Spleen (tissue), 11 donors: ENCODE measurements at regions not wholly inside any gene's neighbourhood (a gene's known extent, or its start where the extent isn't known, plus 50 kb on each side); places are given as distances from the start of the nearest gene placed in this dataset.

Source experiments
- DNase-seq: peaks from one replicate; pipeline ENCODE4 v3.0.0-alpha.2; 2020
- H3K27ac ChIP-seq, 8 donors: fragments of 200-600 bp; sonication (generic) in 7 of 8; 1 replicate in 4 of 8; 2 replicates in 4 of 8; pipeline versions ENCODE4 v1.5.0 to v1.8.0; 2016 to 2021; ENCODE audit warnings: inconsistent platforms in 4 of 8, mild to moderate bottlenecking in 4 of 8, moderate library complexity in 1 of 8
- H3K27me3 ChIP-seq, 7 donors: fragments of 200-600 bp; sonication (generic) in 6 of 7; replicated peaks in 1 of 7; 1 replicate in 4 of 7; 2 replicates in 3 of 7; pipeline versions ENCODE4 v1.5.0 to v1.8.0; 2016 to 2021; ENCODE audit warnings: inconsistent platforms in 3 of 7, mild to moderate bottlenecking in 1 of 7
- H3K36me3 ChIP-seq, 6 donors: fragments of 200-600 bp; sonication (generic) in 5 of 6; 1 replicate in 4 of 6; 2 replicates in 2 of 6; pipeline versions ENCODE4 v1.5.0 to v1.8.0; 2016 to 2021; ENCODE audit warnings: inconsistent platforms in 2 of 6
- H3K4me1 ChIP-seq, 6 donors: fragments of 200-600 bp; sonication (generic) in 5 of 6; 1 replicate in 3 of 6; 2 replicates in 3 of 6; pipeline versions ENCODE4 v1.5.0 to v1.8.0; 2016 to 2021; ENCODE audit warnings: inconsistent platforms in 3 of 6
- H3K4me3 ChIP-seq, 8 donors: fragments of 200-600 bp; sonication (generic) in 7 of 8; 1 replicate in 4 of 8; 2 replicates in 4 of 8; pipeline versions ENCODE4 v1.5.0 to v1.8.0; 2016 to 2021; ENCODE audit warnings: inconsistent platforms in 4 of 8, mild to moderate bottlenecking in 4 of 8, moderate library complexity in 2 of 8
- H3K9me3 ChIP-seq, 8 donors: fragments of 200-600 bp; sonication (generic) in 7 of 8; 1 replicate in 4 of 8; 2 replicates in 4 of 8; pipeline versions ENCODE4 v1.5.0 to v1.8.0; 2016 to 2021; ENCODE audit warnings: inconsistent platforms in 4 of 8
- POLR2A ChIP-seq, 3 donors: fragments of 450-650 bp; IDR thresholded peaks; one replicate each; pipeline ENCODE4 v1.5.1; 2017; ENCODE audit warnings: antibody characterized with exemption in 3 of 3, mild to moderate bottlenecking in 1 of 3
- POLR2AphosphoS5 ChIP-seq, 3 donors: sonication (generic); formaldehyde crosslinking; IDR thresholded peaks; one replicate each; pipeline ENCODE4 v1.5.1; 2017; ENCODE audit warnings: antibody characterized with exemption in 3 of 3
- WGBS, 5 donors: extraction: QIAGEN DNeasy Blood & Tissue Kit in 3 of 5; methylation state at CpG; one replicate each; pipeline versions ENCODE4 v1.1.5 to v1.1.7; 2013 to 2018; 5-methylcytosine and 5-hydroxymethylcytosine counted together
- intact Hi-C: fragments of 100-400 bp; cut with DNase I; formaldehyde crosslinking; loops from one replicate; pipeline ENCODE4 v1.15.0; 2023; ENCODE audit warnings: low total_unique reads
- TF ChIP-seq, protein P1 (sequence below), 11 experiments: fragments of 200-600 bp in 7 of 11; fragments of 450-650 bp in 4 of 11; sonication (generic) in 4 of 11; IDR thresholded peaks in 8 of 11; conservative IDR thresholded peaks in 3 of 11; 1 replicate in 7 of 11; 2 replicates in 4 of 11; pipeline versions ENCODE4 v1.4.0 to v1.8.0; 2016 to 2021; ENCODE audit warnings: antibody characterized with exemption in 11 of 11, inconsistent platforms in 4 of 11, mild to moderate bottlenecking in 1 of 11
- donor health status: healthy with polysubstance abuse.
- donor health status: DM: no; HTN: no; CAD: no; lungs with moderate emphysema.
- donor health status: DM: no; HTN: no; CAD: no.
- donor health status: Bipolar disorder and iron deficiency.
- donor health status: healthy.
- donor health status: DM: no; HTN: no; CAD: no.
- donor health status: DM: yes; HTN: yes; CAD: no.

DNA sequence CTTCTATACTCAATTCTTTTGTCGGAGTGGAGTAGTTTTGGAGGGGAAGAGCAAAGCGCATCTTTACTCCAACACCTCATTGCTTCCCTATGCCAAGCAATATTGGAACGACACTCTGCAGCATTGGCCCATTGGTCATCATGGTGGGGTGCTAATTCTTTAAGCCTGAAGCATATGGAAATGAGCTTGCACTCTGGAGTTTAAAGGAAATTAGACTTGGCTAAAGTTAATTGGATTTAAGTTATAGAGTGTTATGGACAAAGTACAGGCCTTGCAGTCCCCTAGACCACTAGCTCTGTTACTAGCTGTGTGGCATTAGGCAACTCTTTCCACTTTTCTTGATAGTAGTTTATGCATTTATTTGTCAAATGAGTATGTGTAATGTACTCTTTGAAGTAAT lies 568.3 kb upstream of the TENM4 start:
- no peak for DNase-seq
- no peaks in the 10 kb centered on the region for H3K27me3 ChIP-seq
- intact Hi-C loops, result no loop called here
- 84 to 97% (median 91%) methylated on average over 3 of the region's 3 CpGs for WGBS, 5 donors
- H3K9me3 ChIP-seq, result peaks cover 0 to 8% (median 0%) of the 10 kb centered on the region in 8 donors
- no peak overlapping the region for H3K27ac ChIP-seq
- no peak overlapping the region for H3K4me3 ChIP-seq
- TF ChIP-seq, protein P1, sequence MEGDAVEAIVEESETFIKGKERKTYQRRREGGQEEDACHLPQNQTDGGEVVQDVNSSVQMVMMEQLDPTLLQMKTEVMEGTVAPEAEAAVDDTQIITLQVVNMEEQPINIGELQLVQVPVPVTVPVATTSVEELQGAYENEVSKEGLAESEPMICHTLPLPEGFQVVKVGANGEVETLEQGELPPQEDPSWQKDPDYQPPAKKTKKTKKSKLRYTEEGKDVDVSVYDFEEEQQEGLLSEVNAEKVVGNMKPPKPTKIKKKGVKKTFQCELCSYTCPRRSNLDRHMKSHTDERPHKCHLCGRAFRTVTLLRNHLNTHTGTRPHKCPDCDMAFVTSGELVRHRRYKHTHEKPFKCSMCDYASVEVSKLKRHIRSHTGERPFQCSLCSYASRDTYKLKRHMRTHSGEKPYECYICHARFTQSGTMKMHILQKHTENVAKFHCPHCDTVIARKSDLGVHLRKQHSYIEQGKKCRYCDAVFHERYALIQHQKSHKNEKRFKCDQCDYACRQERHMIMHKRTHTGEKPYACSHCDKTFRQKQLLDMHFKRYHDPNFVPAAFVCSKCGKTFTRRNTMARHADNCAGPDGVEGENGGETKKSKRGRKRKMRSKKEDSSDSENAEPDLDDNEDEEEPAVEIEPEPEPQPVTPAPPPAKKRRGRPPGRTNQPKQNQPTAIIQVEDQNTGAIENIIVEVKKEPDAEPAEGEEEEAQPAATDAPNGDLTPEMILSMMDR (IDR thresholded peaks at IDR 0.05 in 8 of 11, conservative IDR thresholded peaks at IDR 0.05 in 3 of 11), result no peak
- TF ChIP-seq POLR2AphosphoS5 (IDR thresholded peaks at IDR 0.05), result no peak
- H3K36me3 ChIP-seq, result no peaks in the 10 kb centered on the region
- no peaks in the 10 kb centered on the region for H3K4me1 ChIP-seq

DNA sequence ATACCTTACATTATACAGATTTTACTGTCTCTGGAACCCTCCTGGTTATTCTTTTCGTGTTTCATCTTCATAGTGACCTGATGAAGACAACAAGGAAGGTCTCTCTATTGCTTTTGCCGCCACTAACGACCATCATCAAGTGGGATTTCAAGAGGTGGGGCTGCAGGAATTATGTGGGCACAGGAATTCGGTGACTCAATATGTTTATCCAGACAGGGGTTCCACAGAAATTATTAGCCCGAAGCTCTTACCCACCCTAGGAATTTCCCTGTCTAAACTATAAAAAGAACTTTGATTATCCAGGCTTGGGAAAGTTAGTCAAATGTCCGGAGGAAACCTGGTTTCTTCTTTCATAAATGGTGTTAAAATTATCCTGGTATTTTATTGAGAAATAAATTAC lies 566.8 kb upstream of the TENM4 start:
- WGBS, 5 donors, result 63 to 79% (median 74%) methylated on average over 6 of the region's 6 CpGs
- Histone ChIP-seq H3K4me3 (no peak overlapping the region), H3K9me3 (peaks cover 0 to 8% (median 0%) of the 10 kb centered on the region in 8 donors), H3K27me3 (no peaks in the 10 kb centered on the region), H3K27ac (no peak overlapping the region), H3K4me1 (no peaks in the 10 kb centered on the region), H3K36me3 (no peaks in the 10 kb centered on the region)
- DNase-seq, result no peak
- intact Hi-C loops, result no loop called here
- TF ChIP-seq POLR2A (IDR thresholded peaks at IDR 0.05) (no peak), POLR2AphosphoS5 (IDR thresholded peaks at IDR 0.05) (no peak)
- TF ChIP-seq, protein P1 (IDR thresholded peaks at IDR 0.05 in 8 of 11, conservative IDR thresholded peaks at IDR 0.05 in 3 of 11), result no peak

DNA sequence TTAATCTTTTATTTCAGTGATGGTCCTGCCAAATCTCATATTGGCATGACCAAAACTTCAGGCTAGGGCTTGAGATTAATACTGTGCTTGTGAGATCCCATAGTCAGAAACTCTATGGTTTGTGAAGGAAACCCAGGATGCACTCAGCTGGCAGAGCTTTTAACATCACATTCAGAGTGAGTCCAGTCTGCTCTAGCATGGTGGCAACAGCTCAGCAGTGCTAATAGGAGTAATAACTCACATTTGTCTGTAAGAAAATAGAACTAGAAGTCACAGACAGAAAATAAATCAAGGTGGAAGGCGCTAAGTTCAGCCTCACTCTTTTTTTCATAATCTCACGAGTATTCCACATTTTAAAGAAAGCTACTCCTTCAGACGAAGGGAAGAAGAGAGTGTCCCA lies 549.3 kb upstream of the TENM4 start:
- intact Hi-C loops, result no loop called here
- no peak for DNase-seq
- TF ChIP-seq, protein P1 (IDR thresholded peaks at IDR 0.05 in 8 of 11, conservative IDR thresholded peaks at IDR 0.05 in 3 of 11), result no peak
- TF ChIP-seq POLR2A (IDR thresholded peaks at IDR 0.05) (no peak), POLR2AphosphoS5 (IDR thresholded peaks at IDR 0.05) (no peak)

DNA sequence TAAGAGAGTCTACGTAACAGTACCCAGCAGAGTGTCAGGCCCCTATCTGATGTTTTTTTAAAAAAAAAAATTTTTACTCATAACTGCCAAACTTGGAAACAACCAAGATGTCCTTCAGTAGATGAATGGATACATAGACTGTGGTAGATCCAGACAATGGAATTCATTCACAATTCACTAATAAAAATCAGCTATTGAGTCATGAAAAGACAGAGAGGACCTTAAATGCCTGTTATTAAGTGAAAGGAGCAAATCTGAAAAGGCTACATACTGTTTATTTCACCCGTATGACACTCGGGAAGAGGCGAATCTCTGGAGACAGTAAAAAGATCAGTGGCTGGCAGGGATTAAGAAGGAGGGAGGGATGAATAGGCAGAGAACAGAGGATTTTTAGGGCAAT lies 541.4 kb upstream of the TENM4 start:
- intact Hi-C loops, result no loop called here
- WGBS, 5 donors, result 89 to 94% (median 92%) methylated on average over 4 of the region's 4 CpGs
- Histone ChIP-seq H3K4me1 (no peaks in the 10 kb centered on the region), H3K4me3 (no peak overlapping the region), H3K36me3 (no peaks in the 10 kb centered on the region), H3K27me3 (no peaks in the 10 kb centered on the region), H3K9me3 (peaks cover 0 to 5% (median 0%) of the 10 kb centered on the region in 8 donors), H3K27ac (no peak overlapping the region)
- TF ChIP-seq POLR2A (IDR thresholded peaks at IDR 0.05), result no peak
- no peak for TF ChIP-seq POLR2AphosphoS5 (IDR thresholded peaks at IDR 0.05)
- TF ChIP-seq, protein P1 (IDR thresholded peaks at IDR 0.05 in 8 of 11, conservative IDR thresholded peaks at IDR 0.05 in 3 of 11), result no peak
- DNase-seq, result no peak

More for the DNA sequence above, 549.3 kb upstream of the TENM4 start:
- Histone ChIP-seq H3K9me3 (no peaks in the 10 kb centered on the region), H3K4me1 (no peaks in the 10 kb centered on the region), H3K27ac (no peak overlapping the region), H3K27me3 (no peaks in the 10 kb centered on the region), H3K4me3 (no peak overlapping the region), H3K36me3 (no peaks in the 10 kb centered on the region)
- WGBS, 5 donors, result 64 to 73% (median 66%) methylated on average over 3 of the region's 3 CpGs
